Calu3 (cell line): ENCODE measurements at regions not wholly inside any gene's neighbourhood (a gene's known extent, or its start where the extent isn't known, plus 50 kb on each side); places are given as distances from the start of the nearest gene placed in this dataset.

Experiments
- BruUV-seq: library from RNA; stranded (reverse); fragments of 400-500 nt; replicated peaks from 2 replicates; lab custom pipeline; 2021; lab: Mats Ljungman, UMichigan
- CTCF ChIA-PET: fragments of 300-600 bp; sonication (Branson Sonifier 250); formaldehyde crosslinking; loops from one replicate; lab custom pipeline; 2022; ENCODE audit warnings: antibody characterized with exemption; lab: Charles Lee
- DNase-seq: peaks from one replicate; pipeline ENCODE4 v3.0.0; 2022
- H3K27ac Mint-ChIP-seq: one replicate; pipeline ENCODE4 v1.8.0; 2022; ENCODE audit warnings: mixed read lengths; ENCODE audit not compliant: unreplicated experiment
- H3K27me3 Mint-ChIP-seq: one replicate; pipeline ENCODE4 v1.8.0; 2022; ENCODE audit warnings: mixed read lengths; ENCODE audit not compliant: unreplicated experiment
- H3K36me3 Mint-ChIP-seq: one replicate; pipeline ENCODE4 v1.8.0; 2022; ENCODE audit warnings: mild to moderate bottlenecking, moderate library complexity, mixed read lengths; ENCODE audit not compliant: insufficient read depth, unreplicated experiment
- H3K4me1 Mint-ChIP-seq: one replicate; pipeline ENCODE4 v1.8.0; 2022; ENCODE audit warnings: mild to moderate bottlenecking, low read depth, mixed read lengths; ENCODE audit not compliant: unreplicated experiment
- H3K4me3 Mint-ChIP-seq: one replicate; pipeline ENCODE4 v1.8.0; 2022; ENCODE audit warnings: mild to moderate bottlenecking, low read depth, moderate library complexity, mixed read lengths; ENCODE audit not compliant: unreplicated experiment
- H3K9me3 Mint-ChIP-seq: one replicate; pipeline ENCODE4 v1.8.0; 2022; ENCODE audit warnings: low read depth, mixed read lengths; ENCODE audit not compliant: unreplicated experiment
- CTCF ChIP-seq: fragments of 200-600 bp; IDR thresholded peaks from one replicate; pipeline ENCODE4 v1.8.0; 2022; ENCODE audit warnings: antibody characterized with exemption; ENCODE audit not compliant: unreplicated experiment
- intact Hi-C: fragments of 100-400 bp; cut with micrococcal nuclease; formaldehyde crosslinking; loops from one replicate; pipeline ENCODE4 v1.10.0; 2022; ENCODE audit not compliant: unreplicated experiment

- H3K27ac Mint-ChIP-seq: no peak overlapping the region
- peaks cover 11% of the 10 kb centered on the region for H3K27me3 Mint-ChIP-seq
- no peak for TF ChIP-seq CTCF
- intact Hi-C loops: no loop called here
- H3K4me1 Mint-ChIP-seq: no peaks in the 10 kb centered on the region
- H3K36me3 Mint-ChIP-seq: no peaks in the 10 kb centered on the region
- no peak overlapping the region for H3K4me3 Mint-ChIP-seq
- BruUV-seq: no TSS peak
- CTCF ChIA-PET: no interaction called here
- no peaks in the 10 kb centered on the region for H3K9me3 Mint-ChIP-seq
- no peak for DNase-seq
Observed at GRCh38 chr14:38507299-38507698, 251.4 kb upstream of the CLEC14A start.

- CTCF ChIA-PET: no interaction called here
- H3K27me3 Mint-ChIP-seq: peaks cover 12% of the 10 kb centered on the region
- no peaks in the 10 kb centered on the region for H3K36me3 Mint-ChIP-seq
- no peak overlapping the region for H3K4me3 Mint-ChIP-seq
- intact Hi-C loops: no loop called here
- TF ChIP-seq CTCF: no peak
- DNase-seq: no peak
- BruUV-seq: no TSS peak
- no peaks in the 10 kb centered on the region for H3K9me3 Mint-ChIP-seq
- no peak overlapping the region for H3K27ac Mint-ChIP-seq
- H3K4me1 Mint-ChIP-seq: no peaks in the 10 kb centered on the region
Observed at GRCh38 chr14:38505973-38506249, 250.0 kb upstream of the CLEC14A start.

GRCh38 chr14:38505221-38505972 is 249.5 kb upstream of the CLEC14A start:
- H3K9me3 Mint-ChIP-seq: no peaks in the 10 kb centered on the region
- H3K4me3 Mint-ChIP-seq: no peak overlapping the region
- no TSS peak for BruUV-seq
- no peaks in the 10 kb centered on the region for H3K4me1 Mint-ChIP-seq
- H3K27ac Mint-ChIP-seq: no peak overlapping the region
- intact Hi-C loops: no loop called here
- TF ChIP-seq CTCF: no peak
- H3K36me3 Mint-ChIP-seq: no peaks in the 10 kb centered on the region
- H3K27me3 Mint-ChIP-seq: peaks cover 12% of the 10 kb centered on the region
- DNase-seq: no peak
- CTCF ChIA-PET: no interaction called here

- Mint-ChIP-seq H3K4me1 (no peaks in the 10 kb centered on the region), H3K9me3 (no peaks in the 10 kb centered on the region), H3K36me3 (no peaks in the 10 kb centered on the region), H3K4me3 (no peak overlapping the region), H3K27ac (no peak overlapping the region), H3K27me3 (peaks cover 12% of the 10 kb centered on the region)
- no TSS peak for BruUV-seq
- intact Hi-C loops: no loop called here
- no peak for DNase-seq
- CTCF ChIA-PET: no interaction called here
- no peak for TF ChIP-seq CTCF
Observed at GRCh38 chr14:38504175-38504574, 248.3 kb upstream of the CLEC14A start.
